PC-9 (cell line): ENCODE measurements at regions not wholly inside any gene's neighbourhood (a gene's known extent, or its start where the extent isn't known, plus 50 kb on each side); places are given as distances from the start of the nearest gene placed in this dataset.

Source experiments
- BruUV-seq: library from RNA; stranded (reverse); fragments of 400-500 nt; replicated peaks from 2 replicates; lab custom pipeline; 2021; lab: Mats Ljungman, UMichigan
- CTCF ChIA-PET: fragments of 300-600 bp; sonication (Branson Sonifier 250); formaldehyde crosslinking; loops from one replicate; lab custom pipeline; 2022; ENCODE audit warnings: antibody characterized with exemption; lab: Charles Lee
- POLR2A ChIA-PET: fragments of 300-600 bp; sonication (Branson Sonifier 250); formaldehyde crosslinking; loops from one replicate; lab custom pipeline; 2022; ENCODE audit warnings: antibody characterized with exemption; ENCODE audit not compliant: unreplicated experiment; lab: Charles Lee
- DNase-seq, 2 experiments: peaks; one replicate each; pipeline versions ENCODE4 v3.0.0 to v3.0.0-alpha.2; 2015 to 2022; ENCODE audit warnings: mixed read lengths in 1 of 2
- H2AFZ ChIP-seq: fragments of 200-600 bp; sonication (generic); 2 replicates; pipeline ENCODE4 v1.8.1; 2017; ENCODE audit warnings: antibody characterized with exemption
- H3F3A ChIP-seq: fragments of 200-600 bp; sonication (generic); 2 replicates; pipeline ENCODE4 v1.8.1; 2017; ENCODE audit warnings: antibody characterized with exemption, mild to moderate bottlenecking, low read depth; ENCODE audit not compliant: insufficient read depth
- H3K27ac ChIP-seq: fragments of 200-600 bp; sonication (generic); 2 replicates; pipeline ENCODE4 v1.6.1; 2016; ENCODE audit warnings: mixed run types
- H3K27me3 ChIP-seq: fragments of 200-600 bp; sonication (generic); 2 replicates; pipeline ENCODE4 v1.6.1; 2016; ENCODE audit warnings: low read depth, mixed run types; ENCODE audit not compliant: insufficient read depth
- H3K36me3 ChIP-seq: fragments of 200-600 bp; sonication (generic); 2 replicates; pipeline ENCODE4 v1.6.1; 2016; ENCODE audit warnings: low read depth, mixed run types
- H3K4me1 ChIP-seq: fragments of 200-600 bp; sonication (generic); replicated peaks from 2 replicates; pipeline ENCODE4 v1.6.1; 2016; ENCODE audit warnings: mixed run types; ENCODE audit not compliant: insufficient read depth
- H3K4me2 ChIP-seq: fragments of 200-600 bp; sonication (generic); 2 replicates; pipeline ENCODE4 v1.6.1; 2017; ENCODE audit warnings: mixed run types
- H3K4me3 ChIP-seq: fragments of 200-600 bp; sonication (generic); 2 replicates; pipeline ENCODE4 v1.6.1; 2016; ENCODE audit warnings: mixed run types
- H3K79me2 ChIP-seq: fragments of 200-600 bp; sonication (generic); 2 replicates; pipeline ENCODE4 v1.6.1; 2017; ENCODE audit warnings: low read depth, mixed run types
- H3K9me2 ChIP-seq: fragments of 200-600 bp; sonication (generic); 2 replicates; pipeline ENCODE4 v1.8.1; 2017; ENCODE audit warnings: mild to moderate bottlenecking; ENCODE audit not compliant: insufficient read depth
- H3K9me3 ChIP-seq: fragments of 200-600 bp; sonication (generic); 2 replicates; pipeline ENCODE4 v1.8.1; 2016; ENCODE audit warnings: low read depth; ENCODE audit not compliant: insufficient read depth
- H4K20me1 ChIP-seq: fragments of 200-600 bp; sonication (generic); 2 replicates; pipeline ENCODE4 v1.8.1; 2017; ENCODE audit not compliant: insufficient read depth
- EZH2 ChIP-seq: fragments of 200-600 bp; sonication (generic); IDR thresholded peaks from 2 replicates; pipeline ENCODE4 v1.8.0; 2017; ENCODE audit warnings: antibody characterized with exemption, low read depth
- intact Hi-C: fragments of 100-400 bp; cut with micrococcal nuclease; formaldehyde crosslinking; loops from one replicate; pipeline ENCODE4 v1.10.0; 2022; ENCODE audit not compliant: unreplicated experiment
- TF ChIP-seq, protein P1 (sequence below): fragments of 200-600 bp; sonication (generic); conservative IDR thresholded peaks from 2 replicates; pipeline ENCODE4 v1.6.1; 2017; ENCODE audit warnings: mixed run types, antibody characterized with exemption, mild to moderate bottlenecking, moderate library complexity

GRCh38 chr11:122399375-122399774 lies 256.1 kb upstream of the UBASH3B start:
- no peaks in the 10 kb centered on the region for H3K4me1 ChIP-seq
- H3K4me2 ChIP-seq: no peak overlapping the region
- DNase-seq: no peak
- no peaks in the 10 kb centered on the region for H4K20me1 ChIP-seq
- TF ChIP-seq EZH2: no peak
- TF ChIP-seq, protein P1, sequence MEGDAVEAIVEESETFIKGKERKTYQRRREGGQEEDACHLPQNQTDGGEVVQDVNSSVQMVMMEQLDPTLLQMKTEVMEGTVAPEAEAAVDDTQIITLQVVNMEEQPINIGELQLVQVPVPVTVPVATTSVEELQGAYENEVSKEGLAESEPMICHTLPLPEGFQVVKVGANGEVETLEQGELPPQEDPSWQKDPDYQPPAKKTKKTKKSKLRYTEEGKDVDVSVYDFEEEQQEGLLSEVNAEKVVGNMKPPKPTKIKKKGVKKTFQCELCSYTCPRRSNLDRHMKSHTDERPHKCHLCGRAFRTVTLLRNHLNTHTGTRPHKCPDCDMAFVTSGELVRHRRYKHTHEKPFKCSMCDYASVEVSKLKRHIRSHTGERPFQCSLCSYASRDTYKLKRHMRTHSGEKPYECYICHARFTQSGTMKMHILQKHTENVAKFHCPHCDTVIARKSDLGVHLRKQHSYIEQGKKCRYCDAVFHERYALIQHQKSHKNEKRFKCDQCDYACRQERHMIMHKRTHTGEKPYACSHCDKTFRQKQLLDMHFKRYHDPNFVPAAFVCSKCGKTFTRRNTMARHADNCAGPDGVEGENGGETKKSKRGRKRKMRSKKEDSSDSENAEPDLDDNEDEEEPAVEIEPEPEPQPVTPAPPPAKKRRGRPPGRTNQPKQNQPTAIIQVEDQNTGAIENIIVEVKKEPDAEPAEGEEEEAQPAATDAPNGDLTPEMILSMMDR: no peak
- H3K36me3 ChIP-seq: no peaks in the 10 kb centered on the region
- no peaks in the 10 kb centered on the region for H3K27me3 ChIP-seq
- POLR2A ChIA-PET: no interaction called here
- H2AFZ ChIP-seq: no peak overlapping the region
- no peaks in the 10 kb centered on the region for H3K79me2 ChIP-seq
- no TSS peak for BruUV-seq
- intact Hi-C loops: no loop called here
- no peaks in the 10 kb centered on the region for H3K9me3 ChIP-seq
- no peak overlapping the region for H3K27ac ChIP-seq
- no peaks in the 10 kb centered on the region for H3K9me2 ChIP-seq
- H3F3A ChIP-seq: no peaks in the 10 kb centered on the region
- no peak overlapping the region for H3K4me3 ChIP-seq
- CTCF ChIA-PET: no interaction called here

GRCh38 chr11:122398851-122399250 lies 256.7 kb upstream of the UBASH3B start:
- Histone ChIP-seq H3K4me2 (no peak overlapping the region), H3K27me3 (no peaks in the 10 kb centered on the region), H3K9me3 (no peaks in the 10 kb centered on the region), H3K9me2 (no peaks in the 10 kb centered on the region), H3K4me3 (no peak overlapping the region), H3K79me2 (no peaks in the 10 kb centered on the region), H4K20me1 (no peaks in the 10 kb centered on the region), H2AFZ (no peak overlapping the region), H3F3A (no peaks in the 10 kb centered on the region), H3K27ac (no peak overlapping the region), H3K36me3 (no peaks in the 10 kb centered on the region), H3K4me1 (no peaks in the 10 kb centered on the region)
- intact Hi-C loops: no loop called here
- BruUV-seq: no TSS peak
- POLR2A ChIA-PET: no interaction called here
- no peak for TF ChIP-seq EZH2
- TF ChIP-seq, protein P1: no peak
- DNase-seq: no peak
- CTCF ChIA-PET: no interaction called here

DNA sequence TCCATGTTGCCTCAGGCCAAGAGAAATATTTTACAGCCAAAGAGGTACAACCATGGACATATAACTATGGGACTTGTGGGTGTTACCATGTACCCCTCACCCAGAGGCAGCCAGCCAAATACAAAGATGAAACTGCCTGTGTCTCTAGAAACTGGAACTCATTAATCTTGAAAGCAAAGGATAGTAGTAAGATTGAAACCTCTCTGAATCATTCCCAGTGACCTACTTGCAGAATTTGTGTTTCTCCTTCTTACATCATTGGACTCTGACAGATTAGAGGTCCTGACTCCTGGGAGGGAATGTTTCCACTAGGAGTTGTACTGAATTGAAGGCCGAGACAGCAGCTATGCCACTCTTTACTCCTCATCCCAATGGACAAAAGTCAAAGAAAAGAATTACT lies 257.4 kb upstream of the UBASH3B start:
- H4K20me1 ChIP-seq: no peaks in the 10 kb centered on the region

More for the DNA sequence above, 257.4 kb upstream of the UBASH3B start:
- Histone ChIP-seq H3K9me3 (no peaks in the 10 kb centered on the region), H3K79me2 (no peaks in the 10 kb centered on the region), H3K4me1 (no peaks in the 10 kb centered on the region), H3K27me3 (no peaks in the 10 kb centered on the region), H3K36me3 (no peaks in the 10 kb centered on the region), H3K27ac (no peak overlapping the region), H3K9me2 (no peaks in the 10 kb centered on the region), H3K4me3 (no peak overlapping the region), H2AFZ (no peak overlapping the region), H3F3A (no peaks in the 10 kb centered on the region), H3K4me2 (no peak overlapping the region)
- TF ChIP-seq, protein P1: no peak
- TF ChIP-seq EZH2: no peak
- no peak for DNase-seq
- BruUV-seq: no TSS peak
- ChIA-PET POLR2A (no interaction called here), CTCF (no interaction called here)
- intact Hi-C loops: no loop called here
